Fibroblast of lung (primary cell): ENCODE measurements at regions not wholly inside any gene's neighbourhood (a gene's known extent, or its start where the extent isn't known, plus 50 kb on each side); places are given as distances from the start of the nearest gene placed in this dataset.

Experiments
- DNase-seq, 2 donors: peaks; one replicate each; pipeline versions ENCODE4 v3.0.0 to v3.0.0-alpha.2; 2010; ENCODE audit warnings: low read depth in 2 of 2
- H2AFZ ChIP-seq: 2 replicates; pipeline ENCODE4 v1.5.1; 2012; ENCODE audit warnings: low read length, control low read depth, inconsistent platforms
- H3K27ac ChIP-seq: 2 replicates; pipeline ENCODE4 v1.5.1; 2011; ENCODE audit warnings: low read length, control low read depth; ENCODE audit not compliant: insufficient read depth
- H3K27me3 ChIP-seq: 2 replicates; pipeline ENCODE4 v1.5.1; 2011; ENCODE audit warnings: mild to moderate bottlenecking, low read length; ENCODE audit not compliant: control insufficient read depth, insufficient read depth
- H3K36me3 ChIP-seq: 2 replicates; pipeline ENCODE4 v1.5.1; 2011; ENCODE audit warnings: low read length; ENCODE audit not compliant: control insufficient read depth, insufficient read depth
- H3K4me1 ChIP-seq: 2 replicates; pipeline ENCODE4 v1.5.1; 2011; ENCODE audit warnings: low read length; ENCODE audit not compliant: control insufficient read depth, insufficient read depth; ENCODE audit errors: extremely low read depth
- H3K4me2 ChIP-seq: 2 replicates; pipeline ENCODE4 v1.5.1; 2011; ENCODE audit warnings: low read length, control low read depth; ENCODE audit not compliant: insufficient read depth; ENCODE audit errors: extremely low read depth
- H3K4me3 ChIP-seq, 4 experiments: fragments of 200-600 bp in 1 of 4; sonication (generic) in 1 of 4; replicated peaks in 1 of 4; 2 replicates each; pipeline ENCODE4 v1.5.1; 2011 to 2016; ENCODE audit warnings: low read length in 4 of 4, low read depth in 3 of 4, mild to moderate bottlenecking in 3 of 4, control low read depth in 2 of 4, inconsistent platforms in 1 of 4, mixed read lengths in 1 of 4; ENCODE audit not compliant: insufficient read depth in 1 of 4; ENCODE audit errors: control extremely low read depth in 1 of 4
- H3K79me2 ChIP-seq: 2 replicates; pipeline ENCODE4 v1.5.1; 2012; ENCODE audit warnings: mild to moderate bottlenecking, low read length, inconsistent platforms; ENCODE audit not compliant: control insufficient read depth, insufficient read depth
- H3K9ac ChIP-seq: 2 replicates; pipeline ENCODE4 v1.5.1; 2011; ENCODE audit warnings: mild to moderate bottlenecking, low read length, control low read depth; ENCODE audit not compliant: insufficient read depth
- H3K9me3 ChIP-seq: 2 replicates; pipeline ENCODE4 v1.5.1; 2012; ENCODE audit warnings: low read depth, low read length; ENCODE audit not compliant: control insufficient read depth, insufficient read depth
- H4K20me1 ChIP-seq: 2 replicates; pipeline ENCODE4 v1.5.1; 2011; ENCODE audit warnings: low read length; ENCODE audit not compliant: control insufficient read depth, insufficient read depth; ENCODE audit errors: extremely low read depth
- EZH2 ChIP-seq: IDR thresholded peaks from 2 replicates; pipeline ENCODE4 v1.5.1; 2012; ENCODE audit warnings: low read length, control low read depth, mild to moderate bottlenecking; ENCODE audit errors: missing control alignments
- TF ChIP-seq, protein P1 (sequence below), 2 donors: IDR thresholded peaks in 1 of 2; conservative IDR thresholded peaks in 1 of 2; 1 replicate in 1 of 2; 2 replicates in 1 of 2; pipeline ENCODE4 v1.5.1; 2011 to 2012; ENCODE audit warnings: low read length in 2 of 2, control low read depth in 1 of 2, inconsistent platforms in 1 of 2, low read depth in 1 of 2, mild to moderate bottlenecking in 1 of 2

DNA sequence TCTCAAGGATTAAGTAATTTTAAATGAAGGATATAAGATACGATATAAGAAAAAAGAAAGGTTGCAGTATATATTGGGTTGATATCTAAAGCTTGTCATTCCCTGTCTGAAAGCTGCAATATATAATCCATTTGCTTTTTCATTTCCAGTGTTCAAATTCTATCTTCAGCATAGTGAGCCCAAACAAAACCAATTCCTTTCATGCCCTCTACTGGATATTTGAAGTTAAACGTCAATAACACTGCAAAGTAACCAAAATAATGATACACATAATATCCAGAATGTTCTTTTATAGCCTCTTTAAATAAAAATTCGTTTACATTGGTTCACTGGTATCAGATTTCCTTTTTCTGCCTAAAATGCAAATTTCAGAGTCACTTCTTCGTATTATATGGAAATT is 64.5 kb upstream of the DAAM1 start:
- H3K4me2 ChIP-seq: no peak overlapping the region
- no peak for TF ChIP-seq EZH2
- TF ChIP-seq, protein P1, sequence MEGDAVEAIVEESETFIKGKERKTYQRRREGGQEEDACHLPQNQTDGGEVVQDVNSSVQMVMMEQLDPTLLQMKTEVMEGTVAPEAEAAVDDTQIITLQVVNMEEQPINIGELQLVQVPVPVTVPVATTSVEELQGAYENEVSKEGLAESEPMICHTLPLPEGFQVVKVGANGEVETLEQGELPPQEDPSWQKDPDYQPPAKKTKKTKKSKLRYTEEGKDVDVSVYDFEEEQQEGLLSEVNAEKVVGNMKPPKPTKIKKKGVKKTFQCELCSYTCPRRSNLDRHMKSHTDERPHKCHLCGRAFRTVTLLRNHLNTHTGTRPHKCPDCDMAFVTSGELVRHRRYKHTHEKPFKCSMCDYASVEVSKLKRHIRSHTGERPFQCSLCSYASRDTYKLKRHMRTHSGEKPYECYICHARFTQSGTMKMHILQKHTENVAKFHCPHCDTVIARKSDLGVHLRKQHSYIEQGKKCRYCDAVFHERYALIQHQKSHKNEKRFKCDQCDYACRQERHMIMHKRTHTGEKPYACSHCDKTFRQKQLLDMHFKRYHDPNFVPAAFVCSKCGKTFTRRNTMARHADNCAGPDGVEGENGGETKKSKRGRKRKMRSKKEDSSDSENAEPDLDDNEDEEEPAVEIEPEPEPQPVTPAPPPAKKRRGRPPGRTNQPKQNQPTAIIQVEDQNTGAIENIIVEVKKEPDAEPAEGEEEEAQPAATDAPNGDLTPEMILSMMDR (conservative IDR thresholded peaks at IDR 0.05 in 1 of 2, IDR thresholded peaks at IDR 0.05 in 1 of 2; ENCODE audit: low read depth in 1 of 2, low read length in 2 of 2): peak in 1 of 2 donors; percentile 45
- peak in 1 of 2 donors; percentile 55 for DNase-seq

DNA sequence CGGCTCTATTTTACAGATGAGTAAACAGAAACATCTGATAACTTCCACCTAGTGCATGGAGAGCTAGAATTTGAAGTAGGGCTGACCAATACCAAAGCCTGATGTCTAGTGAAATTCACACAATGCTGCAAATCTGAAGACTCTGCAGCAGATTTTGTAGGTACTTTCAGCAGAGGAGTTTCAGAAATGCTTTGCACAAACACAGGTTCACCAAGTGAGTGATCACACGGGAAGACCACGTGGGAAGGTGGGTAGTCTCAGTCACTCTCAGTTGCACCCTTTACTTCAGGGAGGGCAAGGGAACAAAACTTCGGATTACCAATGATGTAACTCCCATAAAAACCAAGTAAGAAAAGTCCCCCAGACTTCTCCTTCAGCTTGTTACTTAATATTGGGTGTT is 63.3 kb upstream of the DAAM1 start:
- Histone ChIP-seq H3K4me1 (no peaks in the 10 kb centered on the region), H3K4me3 (no peak overlapping the region), H4K20me1 (no peaks in the 10 kb centered on the region), H3K4me2 (no peak overlapping the region), H3K27ac (no peak overlapping the region), H3K36me3 (no peaks in the 10 kb centered on the region), H2AFZ (no peak overlapping the region), H3K9me3 (no peaks in the 10 kb centered on the region), H3K79me2 (no peaks in the 10 kb centered on the region), H3K27me3 (no peaks in the 10 kb centered on the region), H3K9ac (no peak overlapping the region)
- no peak for DNase-seq
- no peak for TF ChIP-seq EZH2
- TF ChIP-seq, protein P1 (conservative IDR thresholded peaks at IDR 0.05 in 1 of 2, IDR thresholded peaks at IDR 0.05 in 1 of 2; ENCODE audit: low read depth in 1 of 2, low read length in 2 of 2): no peak

More for the DNA sequence above, 64.5 kb upstream of the DAAM1 start:
- Histone ChIP-seq H3K9ac (no peak overlapping the region), H3K4me3 (no peak overlapping the region), H3K36me3 (no peaks in the 10 kb centered on the region), H3K4me1 (no peaks in the 10 kb centered on the region), H3K79me2 (no peaks in the 10 kb centered on the region), H3K27ac (no peak overlapping the region), H2AFZ (no peak overlapping the region), H4K20me1 (no peaks in the 10 kb centered on the region), H3K27me3 (no peaks in the 10 kb centered on the region), H3K9me3 (no peaks in the 10 kb centered on the region)

DNA sequence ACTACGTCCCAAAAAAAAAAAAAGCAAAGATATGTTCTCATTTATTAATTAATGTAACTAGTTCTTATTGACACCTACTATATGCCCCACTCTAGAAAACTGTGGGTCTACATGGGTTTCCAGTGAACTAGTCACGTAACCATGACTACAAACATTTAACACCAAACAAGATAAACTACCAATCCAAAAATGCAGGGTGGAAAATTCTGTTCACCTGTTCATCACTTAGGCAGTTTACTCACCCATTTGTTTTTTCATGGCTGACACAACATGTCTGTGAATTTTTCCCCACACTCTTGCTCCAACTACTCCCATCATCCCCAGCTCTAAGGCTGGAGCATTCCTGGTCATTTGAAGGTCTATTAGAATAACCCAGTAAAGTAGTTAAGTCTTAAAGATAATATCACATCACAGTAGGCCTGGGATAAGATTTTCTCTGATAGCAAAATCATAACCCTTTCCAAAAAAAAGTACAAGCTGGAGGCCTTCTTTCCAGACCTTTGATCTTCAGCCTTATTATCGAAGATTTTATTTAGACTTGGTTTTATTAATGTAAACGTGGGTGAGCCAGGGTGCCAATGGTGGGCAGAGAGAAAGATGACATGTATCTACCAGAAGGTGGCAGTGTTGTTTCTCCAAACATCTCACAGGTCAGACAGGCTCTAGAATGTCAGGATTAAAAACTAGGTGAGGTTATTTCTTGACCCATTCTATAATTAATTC is 61.6 kb upstream of the DAAM1 start:
- DNase-seq: peak; percentile 51 to 76
- Histone ChIP-seq H3K4me3 (no peak overlapping the region), H2AFZ (no peak overlapping the region), H3K4me1 (no peaks in the 10 kb centered on the region), H3K9me3 (no peaks in the 10 kb centered on the region), H3K4me2 (no peak overlapping the region), H3K36me3 (no peaks in the 10 kb centered on the region), H4K20me1 (no peaks in the 10 kb centered on the region), H3K9ac (no peak overlapping the region), H3K79me2 (no peaks in the 10 kb centered on the region), H3K27me3 (no peaks in the 10 kb centered on the region), H3K27ac (no peak overlapping the region)
- TF ChIP-seq EZH2: no peak
- TF ChIP-seq, protein P1 (conservative IDR thresholded peaks at IDR 0.05 in 1 of 2, IDR thresholded peaks at IDR 0.05 in 1 of 2; ENCODE audit: low read depth in 1 of 2, low read length in 2 of 2): peak; percentile 66 to 74
